Esophagus squamous epithelium (tissue), 4 donors: ENCODE measurements at regions not wholly inside any gene's neighbourhood (a gene's known extent, or its start where the extent isn't known, plus 50 kb on each side); places are given as distances from the start of the nearest gene placed in this dataset.

Experiments
- POLR2A ChIP-seq, 4 donors: fragments of 450-650 bp; IDR thresholded peaks; one replicate each; pipeline ENCODE4 v1.6.1; 2017; ENCODE audit warnings: antibody characterized with exemption in 4 of 4, mild to moderate bottlenecking in 4 of 4, moderate library complexity in 3 of 4
- TF ChIP-seq, protein P1 (sequence below), 6 experiments: fragments of 450-650 bp in 4 of 6; fragments of 200-600 bp in 2 of 6; sonication (generic) in 2 of 6; IDR thresholded peaks; one replicate each; pipeline ENCODE4 v1.5.1; 2016 to 2019; ENCODE audit warnings: antibody characterized with exemption in 6 of 6, mild to moderate bottlenecking in 4 of 6, moderate library complexity in 4 of 6

DNA sequence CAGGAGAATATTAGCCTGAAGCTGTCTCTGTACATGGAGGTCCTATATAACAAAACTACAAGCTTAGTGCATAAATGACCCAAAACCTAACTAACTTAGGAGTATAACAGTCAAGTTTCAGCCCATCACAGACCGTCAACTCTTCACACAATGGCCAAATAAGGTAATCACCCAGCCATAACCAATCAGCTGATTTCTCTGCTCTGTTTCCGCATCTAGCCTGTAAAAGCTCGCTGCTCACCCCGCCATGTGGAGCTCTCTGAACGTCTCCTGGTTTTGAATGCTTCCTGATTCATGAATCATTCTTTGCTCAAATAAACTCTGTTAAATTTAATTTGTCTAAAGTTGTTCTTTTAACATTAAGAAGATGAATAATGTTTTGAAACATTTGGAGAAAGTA is 593.6 kb downstream of the TMX3 start:
- TF ChIP-seq, protein P1, sequence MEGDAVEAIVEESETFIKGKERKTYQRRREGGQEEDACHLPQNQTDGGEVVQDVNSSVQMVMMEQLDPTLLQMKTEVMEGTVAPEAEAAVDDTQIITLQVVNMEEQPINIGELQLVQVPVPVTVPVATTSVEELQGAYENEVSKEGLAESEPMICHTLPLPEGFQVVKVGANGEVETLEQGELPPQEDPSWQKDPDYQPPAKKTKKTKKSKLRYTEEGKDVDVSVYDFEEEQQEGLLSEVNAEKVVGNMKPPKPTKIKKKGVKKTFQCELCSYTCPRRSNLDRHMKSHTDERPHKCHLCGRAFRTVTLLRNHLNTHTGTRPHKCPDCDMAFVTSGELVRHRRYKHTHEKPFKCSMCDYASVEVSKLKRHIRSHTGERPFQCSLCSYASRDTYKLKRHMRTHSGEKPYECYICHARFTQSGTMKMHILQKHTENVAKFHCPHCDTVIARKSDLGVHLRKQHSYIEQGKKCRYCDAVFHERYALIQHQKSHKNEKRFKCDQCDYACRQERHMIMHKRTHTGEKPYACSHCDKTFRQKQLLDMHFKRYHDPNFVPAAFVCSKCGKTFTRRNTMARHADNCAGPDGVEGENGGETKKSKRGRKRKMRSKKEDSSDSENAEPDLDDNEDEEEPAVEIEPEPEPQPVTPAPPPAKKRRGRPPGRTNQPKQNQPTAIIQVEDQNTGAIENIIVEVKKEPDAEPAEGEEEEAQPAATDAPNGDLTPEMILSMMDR (IDR thresholded peaks at IDR 0.05), result no peak
- no peak for TF ChIP-seq POLR2A (IDR thresholded peaks at IDR 0.05)
